ENCODE measurements at regions not wholly inside any gene's neighbourhood (a gene's known extent, or its start where the extent isn't known, plus 50 kb on each side); places are given as distances from the start of the nearest gene placed in this dataset.

DNA sequence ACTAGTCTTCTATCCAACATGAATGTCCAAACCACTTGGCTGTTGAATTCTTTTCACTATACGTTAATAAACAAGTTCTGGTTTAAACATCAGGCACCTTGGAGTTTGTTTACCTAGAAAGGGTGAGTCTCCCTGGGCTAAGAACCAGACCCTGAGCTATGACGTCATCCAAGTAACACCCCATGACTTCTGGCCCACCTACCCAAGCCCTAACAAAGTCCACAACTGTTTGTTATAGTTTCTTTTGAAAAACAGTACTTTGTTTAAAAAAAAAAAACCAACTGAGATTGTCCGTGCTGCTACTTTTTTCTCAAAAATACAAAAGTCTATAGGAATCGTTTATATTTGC lies 146.9 kb upstream of the BEND6 start:
- in situ Hi-C loops (cut with HindIII; ENCODE audit: extremely low pct_ligation_motif_present, low pct_unique_long_range_greater_than_20kb) = no loop called here
- intact Hi-C loops (cut with micrococcal nuclease; ENCODE audit: unreplicated experiment) = no loop called here
- TF ChIP-seq KAT8 (CRISPR knock-in tag; IDR thresholded peaks at IDR 0.05) (no peak), CREB1 (IDR thresholded peaks at IDR 0.05) (peak; percentile 94), CREB1 (CRISPR knock-in tag; IDR thresholded peaks at IDR 0.05) (no peak), ZBTB42 (CRISPR knock-in tag; IDR thresholded peaks at IDR 0.05) (no peak), CENPBD1 (CRISPR knock-in tag; IDR thresholded peaks at IDR 0.05; ENCODE audit: borderline replicate concordance, low read depth) (no peak), ATF7 (IDR thresholded peaks at IDR 0.05) (peak; percentile 97), ATF7 (CRISPR knock-in tag; IDR thresholded peaks at IDR 0.05) (no peak)
- no peaks in the 10 kb centered on the region for H3K9me3 ChIP-seq (ENCODE audit: low read length)
- no peak for ATAC-seq
- no peak overlapping the region for H2AFZ ChIP-seq (ENCODE audit: low read length)
- no peak overlapping the region for H3K4me3 ChIP-seq (replicated peaks in 1 of 3; ENCODE audit: insufficient read depth in 1 of 3, low read depth in 2 of 3, low read length in 3 of 3)
- no peaks in the 10 kb centered on the region for H3K27me3 ChIP-seq (ENCODE audit: control insufficient read depth in 1 of 2, insufficient read depth in 2 of 2, low read length in 2 of 2)
- peaks cover 10% of the 10 kb centered on the region for H3K4me1 ChIP-seq (ENCODE audit: insufficient read depth, low read length)
- no peaks in the 10 kb centered on the region for H3K79me2 ChIP-seq (ENCODE audit: insufficient read depth, low read length)
- H4K20me1 ChIP-seq (ENCODE audit: insufficient read depth, low read length) = no peaks in the 10 kb centered on the region
- H3K4me2 ChIP-seq (ENCODE audit: low read depth, low read length) = no peak overlapping the region
- H3K9ac ChIP-seq (ENCODE audit: insufficient read depth, low read depth, low read length) = no peak overlapping the region
- no peak overlapping the region for H3K27ac ChIP-seq (ENCODE audit: extremely low read length, insufficient read depth, low read length)
- CTCF ChIA-PET (ENCODE audit: low intra/inter-chr PET ratio, low total read pairs) = no interaction called here
- no peak for FAIRE-seq
- no TSS peak for BruUV-seq (replicated peaks)
- POLR2A ChIA-PET = no interaction called here
- no peaks in the 10 kb centered on the region for H3K36me3 ChIP-seq (replicated peaks in 1 of 2; ENCODE audit: control insufficient read depth in 1 of 2, insufficient read depth in 2 of 2, low read length in 2 of 2)
- 21% methylated on average over 4 of the region's 4 CpGs for whole genome bisulfite sequencing (ENCODE audit: low lambda C conversion rate)
- no peak for DNase-seq (ENCODE audit: low spot score)

DNA sequence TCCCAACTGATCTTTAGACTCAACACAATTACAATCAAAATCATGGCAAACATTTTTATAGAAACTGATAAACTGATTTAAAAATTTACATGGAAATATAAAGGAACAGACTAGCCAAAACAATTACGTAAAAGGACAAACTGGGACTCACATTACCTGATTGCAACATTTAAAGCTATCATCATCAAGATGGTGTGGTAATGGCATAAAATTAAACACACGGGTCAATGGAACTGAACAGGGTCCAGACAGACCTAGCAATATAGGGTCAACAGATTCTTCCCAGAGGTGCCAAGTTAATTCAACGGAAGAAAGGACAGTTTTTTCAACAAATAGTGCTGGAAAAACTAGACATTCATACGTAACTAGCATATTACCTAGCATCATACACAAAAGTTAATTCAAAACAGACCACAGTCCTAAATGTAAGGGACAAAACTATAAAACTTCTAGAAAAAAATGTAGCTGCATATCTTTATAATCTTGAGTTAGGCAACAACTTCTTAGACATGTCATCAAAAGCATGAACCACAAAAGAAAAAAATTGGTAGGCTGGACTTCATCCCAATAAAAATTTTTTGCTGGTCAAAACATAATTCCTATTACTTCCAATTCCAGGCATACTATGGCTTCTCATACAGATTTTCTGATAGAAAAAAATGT lies 147.4 kb upstream of the BEND6 start:
- no peak overlapping the region for H3K27ac ChIP-seq (ENCODE audit: extremely low read length, insufficient read depth, low read length)
- no peaks in the 10 kb centered on the region for H3K36me3 ChIP-seq (replicated peaks in 1 of 2; ENCODE audit: control insufficient read depth in 1 of 2, insufficient read depth in 2 of 2, low read length in 2 of 2)
- no peak overlapping the region for H3K9ac ChIP-seq (ENCODE audit: insufficient read depth, low read depth, low read length)
- 51% methylated on average over 4 of the region's 4 CpGs for WGBS (ENCODE audit: low lambda C conversion rate)
- peaks cover 15% of the 10 kb centered on the region for H3K4me1 ChIP-seq (ENCODE audit: insufficient read depth, low read length)
- no peak overlapping the region for H3K4me2 ChIP-seq (ENCODE audit: low read depth, low read length)
- no peak overlapping the region for H3K4me3 ChIP-seq (replicated peaks in 1 of 3; ENCODE audit: insufficient read depth in 1 of 3, low read depth in 2 of 3, low read length in 3 of 3)
- FAIRE-seq (no peak), ATAC-seq (no peak), DNase-seq (ENCODE audit: low spot score) (no peak)
- no TSS peak for BruUV-seq (replicated peaks)
- no peak overlapping the region for H2AFZ ChIP-seq (ENCODE audit: low read length)
- H3K79me2 ChIP-seq (ENCODE audit: insufficient read depth, low read length) = no peaks in the 10 kb centered on the region
- H3K9me3 ChIP-seq (ENCODE audit: low read length) = no peaks in the 10 kb centered on the region
- intact Hi-C loops (cut with micrococcal nuclease; ENCODE audit: unreplicated experiment) = no loop called here
- no peaks in the 10 kb centered on the region for H4K20me1 ChIP-seq (ENCODE audit: insufficient read depth, low read length)
- ChIA-PET CTCF (ENCODE audit: low intra/inter-chr PET ratio, low total read pairs) (no interaction called here), POLR2A (no interaction called here)
- no peak for TF ChIP-seq KDM5A (IDR thresholded peaks at IDR 0.05; ENCODE audit: borderline replicate concordance, low read length)
- TF ChIP-seq CEBPB (IDR thresholded peaks at IDR 0.05; ENCODE audit: borderline replicate concordance, low read depth, low read length) = 0 out of 2 replicates have a peak, but pooled peaks have one; percentile 11
- in situ Hi-C loops (cut with HindIII; ENCODE audit: extremely low pct_ligation_motif_present, low pct_unique_long_range_greater_than_20kb) = no loop called here
- H3K27me3 ChIP-seq (ENCODE audit: control insufficient read depth in 1 of 2, insufficient read depth in 2 of 2, low read length in 2 of 2) = no peaks in the 10 kb centered on the region

Measured in HepG2 (cell line).